ENCODE measurements at regions not wholly inside any gene's neighbourhood (a gene's known extent, or its start where the extent isn't known, plus 50 kb on each side); places are given as distances from the start of the nearest gene placed in this dataset.

DNA sequence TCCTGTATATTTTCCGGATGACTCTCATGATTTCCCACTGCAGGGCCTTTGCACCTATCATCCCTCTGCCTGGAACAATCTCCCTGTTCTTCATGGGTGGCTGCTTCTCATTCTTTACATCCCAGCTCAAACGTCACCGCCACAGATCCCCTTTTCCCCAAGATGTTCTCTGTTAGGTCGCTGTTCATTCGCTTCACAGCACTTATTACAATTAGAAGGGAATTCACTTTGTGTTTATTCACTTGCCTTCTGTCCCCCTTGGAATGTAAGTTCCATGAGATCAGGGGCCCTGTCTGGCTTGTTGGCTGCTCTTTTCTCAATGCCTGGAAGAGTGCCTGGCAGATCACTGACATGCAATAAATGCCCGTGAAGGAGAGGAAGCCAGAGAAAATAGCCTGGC lies 106.7 kb downstream of the FOXI3 start:
- TF ChIP-seq YY1 (IDR thresholded peaks at IDR 0.05; ENCODE audit: insufficient read depth, insufficient read length) (no peak), SUZ12 (IDR thresholded peaks at IDR 0.05; ENCODE audit: extremely low read depth, insufficient read depth, insufficient read length) (no peak), ZNF274 (IDR thresholded peaks at IDR 0.05; ENCODE audit: low read depth, low read length) (no peak)

All from NT2/D1 (cell line).